Upper lobe of left lung (tissue), 4 donors: ENCODE measurements at regions not wholly inside any gene's neighbourhood (a gene's known extent, or its start where the extent isn't known, plus 50 kb on each side); places are given as distances from the start of the nearest gene placed in this dataset.

Experiments used
- CTCF ChIP-seq, 6 experiments: fragments of 450-650 bp in 4 of 6; fragments of 200-600 bp in 2 of 6; sonication (generic) in 2 of 6; IDR thresholded peaks; one replicate each; pipeline ENCODE4 v1.5.1; 2016 to 2019; ENCODE audit warnings: antibody characterized with exemption in 6 of 6
- EP300 ChIP-seq, 4 donors: sonication (generic); formaldehyde crosslinking; IDR thresholded peaks; one replicate each; pipeline ENCODE4 v1.5.1; 2017; ENCODE audit warnings: antibody characterized with exemption in 4 of 4, control low read depth in 2 of 4
- POLR2A ChIP-seq, 4 donors: fragments of 450-650 bp; IDR thresholded peaks; one replicate each; pipeline ENCODE4 v1.5.1; 2016 to 2017; ENCODE audit warnings: antibody characterized with exemption in 4 of 4, mild to moderate bottlenecking in 2 of 4
- POLR2AphosphoS5 ChIP-seq, 2 donors: sonication (generic); formaldehyde crosslinking; IDR thresholded peaks; one replicate each; pipeline ENCODE4 v1.5.1; 2017; ENCODE audit warnings: antibody characterized with exemption in 2 of 2

DNA sequence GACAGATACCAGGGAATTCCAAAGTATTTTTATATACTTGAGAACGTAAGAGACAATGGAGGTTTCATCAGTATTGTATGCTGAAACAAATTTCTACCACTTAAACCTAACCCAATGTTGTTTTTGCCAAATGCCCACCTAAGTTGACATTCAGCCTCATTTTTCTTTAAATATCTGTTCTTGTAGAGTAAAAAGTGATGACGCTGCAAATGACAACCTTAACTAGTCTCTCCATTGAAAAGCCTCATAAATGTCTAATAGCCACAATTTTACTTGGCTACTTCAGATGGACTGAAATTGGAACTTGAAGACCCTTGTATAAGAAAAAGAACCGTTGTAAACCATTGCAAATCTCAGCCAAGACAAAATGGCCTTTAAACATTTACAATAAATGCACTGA, 176.9 kb downstream of the CRPPA start:
- TF ChIP-seq POLR2AphosphoS5 (IDR thresholded peaks at IDR 0.05) (no peak), POLR2A (IDR thresholded peaks at IDR 0.05) (no peak), CTCF (IDR thresholded peaks at IDR 0.05) (no peak), EP300 (IDR thresholded peaks at IDR 0.05) (no peak)
